Ascending aorta (tissue), 2 donors: ENCODE measurements at regions not wholly inside any gene's neighbourhood (a gene's known extent, or its start where the extent isn't known, plus 50 kb on each side); places are given as distances from the start of the nearest gene placed in this dataset.

Experiments
- DNase-seq, 2 donors: peaks; one replicate each; pipeline ENCODE4 v3.0.0-alpha.2; 2019; ENCODE audit warnings: low spot score in 2 of 2
- H3K27ac ChIP-seq, 2 donors: fragments of 200-600 bp; sonication (generic); one replicate each; pipeline ENCODE4 v1.5.1; 2016 to 2017; ENCODE audit warnings: mild to moderate bottlenecking in 1 of 2
- H3K27me3 ChIP-seq: fragments of 200-600 bp; sonication (generic); one replicate; pipeline ENCODE4 v1.5.1; 2017
- H3K36me3 ChIP-seq, 2 donors: fragments of 200-600 bp; sonication (generic); one replicate each; pipeline ENCODE4 v1.5.1; 2016
- H3K4me1 ChIP-seq, 2 donors: fragments of 200-600 bp; sonication (generic); one replicate each; pipeline ENCODE4 v1.5.1; 2016 to 2017; ENCODE audit warnings: mild to moderate bottlenecking in 1 of 2
- H3K4me3 ChIP-seq, 2 donors: fragments of 200-600 bp; sonication (generic); one replicate each; pipeline ENCODE4 v1.5.1; 2016 to 2017; ENCODE audit warnings: mild to moderate bottlenecking in 1 of 2
- H3K9me3 ChIP-seq, 2 donors: fragments of 200-600 bp; sonication (generic); one replicate each; pipeline ENCODE4 v1.5.1; 2016
- intact Hi-C: fragments of 100-400 bp; cut with DNase I; formaldehyde crosslinking; loops from one replicate; pipeline ENCODE4 v1.15.1; 2023
- TF ChIP-seq, protein P1 (sequence below), 3 experiments: fragments of 200-600 bp in 2 of 3; fragments of 450-650 bp in 1 of 3; sonication (generic) in 2 of 3; IDR thresholded peaks; one replicate each; pipeline ENCODE4 v1.5.1; 2016 to 2019; ENCODE audit warnings: antibody characterized with exemption in 3 of 3, mild to moderate bottlenecking in 1 of 3, moderate library complexity in 1 of 3

DNA sequence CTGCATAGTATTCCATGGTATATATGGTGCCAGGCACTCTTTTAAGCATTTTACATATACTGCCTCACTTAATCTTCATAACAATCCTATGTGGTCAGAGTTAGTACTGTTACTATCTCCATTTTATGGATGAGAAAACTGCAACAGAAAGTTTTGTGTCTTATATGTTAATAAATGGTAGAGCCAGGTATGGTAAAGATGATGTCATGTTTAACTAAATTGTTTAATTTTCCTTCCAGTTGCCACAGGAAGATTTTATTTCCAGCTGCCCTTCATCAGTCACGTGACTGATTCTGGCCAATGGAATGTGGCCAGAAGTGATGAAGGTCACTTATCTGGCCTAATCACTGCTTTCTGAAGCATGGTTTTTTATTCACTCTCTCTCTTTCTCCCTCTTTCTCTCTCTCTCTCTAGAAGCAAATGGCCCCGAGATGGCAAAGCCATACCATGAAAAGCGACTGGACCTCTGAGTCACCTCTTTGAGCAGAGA is 75.7 kb upstream of the BTBD3 start:
- Histone ChIP-seq H3K4me1 (no peaks in the 10 kb centered on the region), H3K9me3 (no peaks in the 10 kb centered on the region), H3K4me3 (no peak overlapping the region), H3K27ac (no peak overlapping the region), H3K36me3 (no peaks in the 10 kb centered on the region), H3K27me3 (no peaks in the 10 kb centered on the region)
- intact Hi-C loops, result no loop called here
- no peak for DNase-seq
- TF ChIP-seq, protein P1, sequence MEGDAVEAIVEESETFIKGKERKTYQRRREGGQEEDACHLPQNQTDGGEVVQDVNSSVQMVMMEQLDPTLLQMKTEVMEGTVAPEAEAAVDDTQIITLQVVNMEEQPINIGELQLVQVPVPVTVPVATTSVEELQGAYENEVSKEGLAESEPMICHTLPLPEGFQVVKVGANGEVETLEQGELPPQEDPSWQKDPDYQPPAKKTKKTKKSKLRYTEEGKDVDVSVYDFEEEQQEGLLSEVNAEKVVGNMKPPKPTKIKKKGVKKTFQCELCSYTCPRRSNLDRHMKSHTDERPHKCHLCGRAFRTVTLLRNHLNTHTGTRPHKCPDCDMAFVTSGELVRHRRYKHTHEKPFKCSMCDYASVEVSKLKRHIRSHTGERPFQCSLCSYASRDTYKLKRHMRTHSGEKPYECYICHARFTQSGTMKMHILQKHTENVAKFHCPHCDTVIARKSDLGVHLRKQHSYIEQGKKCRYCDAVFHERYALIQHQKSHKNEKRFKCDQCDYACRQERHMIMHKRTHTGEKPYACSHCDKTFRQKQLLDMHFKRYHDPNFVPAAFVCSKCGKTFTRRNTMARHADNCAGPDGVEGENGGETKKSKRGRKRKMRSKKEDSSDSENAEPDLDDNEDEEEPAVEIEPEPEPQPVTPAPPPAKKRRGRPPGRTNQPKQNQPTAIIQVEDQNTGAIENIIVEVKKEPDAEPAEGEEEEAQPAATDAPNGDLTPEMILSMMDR (IDR thresholded peaks at IDR 0.05), result no peak

- H3K9me3 ChIP-seq, result no peaks in the 10 kb centered on the region
- intact Hi-C loops, result no loop called here
- no peaks in the 10 kb centered on the region for H3K27me3 ChIP-seq
- no peak overlapping the region for H3K4me3 ChIP-seq
- no peaks in the 10 kb centered on the region for H3K4me1 ChIP-seq
- H3K36me3 ChIP-seq, result no peaks in the 10 kb centered on the region
- DNase-seq, result no peak
- TF ChIP-seq, protein P1 (IDR thresholded peaks at IDR 0.05), result no peak
- no peak overlapping the region for H3K27ac ChIP-seq
These were observed 74.4 kb upstream of the BTBD3 start for GRCh38 chr20:11843289-11843688.

GRCh38 chr20:11844691-11845090 is 73.0 kb upstream of the BTBD3 start:
- intact Hi-C loops, result no loop called here
- Histone ChIP-seq H3K9me3 (no peaks in the 10 kb centered on the region), H3K27me3 (no peaks in the 10 kb centered on the region), H3K4me3 (no peak overlapping the region), H3K4me1 (no peaks in the 10 kb centered on the region), H3K27ac (no peak overlapping the region), H3K36me3 (no peaks in the 10 kb centered on the region)
- TF ChIP-seq, protein P1 (IDR thresholded peaks at IDR 0.05), result no peak
- DNase-seq, result no peak

- DNase-seq, result no peak
- TF ChIP-seq, protein P1 (IDR thresholded peaks at IDR 0.05), result no peak
- Histone ChIP-seq H3K27me3 (no peaks in the 10 kb centered on the region), H3K36me3 (no peaks in the 10 kb centered on the region), H3K4me3 (no peak overlapping the region), H3K27ac (no peak overlapping the region), H3K9me3 (no peaks in the 10 kb centered on the region), H3K4me1 (no peaks in the 10 kb centered on the region)
- intact Hi-C loops, result no loop called here
These were observed 72.4 kb upstream of the BTBD3 start for GRCh38 chr20:11845340-11845739.

GRCh38 chr20:11846131-11846530 is 71.6 kb upstream of the BTBD3 start:
- no peak overlapping the region for H3K4me3 ChIP-seq
- no peaks in the 10 kb centered on the region for H3K36me3 ChIP-seq
- no peaks in the 10 kb centered on the region for H3K27me3 ChIP-seq
- H3K27ac ChIP-seq, result no peak overlapping the region
- no peaks in the 10 kb centered on the region for H3K9me3 ChIP-seq
- DNase-seq, result no peak
- H3K4me1 ChIP-seq, result no peaks in the 10 kb centered on the region
- intact Hi-C loops, result no loop called here
- TF ChIP-seq, protein P1 (IDR thresholded peaks at IDR 0.05), result no peak

- DNase-seq, result no peak
- Histone ChIP-seq H3K36me3 (no peaks in the 10 kb centered on the region), H3K9me3 (no peaks in the 10 kb centered on the region), H3K27ac (no peak overlapping the region), H3K27me3 (no peaks in the 10 kb centered on the region), H3K4me1 (no peaks in the 10 kb centered on the region), H3K4me3 (no peak overlapping the region)
- intact Hi-C loops, result no loop called here
- TF ChIP-seq, protein P1 (IDR thresholded peaks at IDR 0.05), result no peak
These were observed 69.9 kb upstream of the BTBD3 start for GRCh38 chr20:11847827-11848226.
